ENCODE measurements at regions not wholly inside any gene's neighbourhood (a gene's known extent, or its start where the extent isn't known, plus 50 kb on each side); places are given as distances from the start of the nearest gene placed in this dataset.
"Not testable (repeated sequence)": the region's sequence is repeated elsewhere in the genome, so short reads cannot be mapped to it uniquely, and the experiment has no call there.

DNA sequence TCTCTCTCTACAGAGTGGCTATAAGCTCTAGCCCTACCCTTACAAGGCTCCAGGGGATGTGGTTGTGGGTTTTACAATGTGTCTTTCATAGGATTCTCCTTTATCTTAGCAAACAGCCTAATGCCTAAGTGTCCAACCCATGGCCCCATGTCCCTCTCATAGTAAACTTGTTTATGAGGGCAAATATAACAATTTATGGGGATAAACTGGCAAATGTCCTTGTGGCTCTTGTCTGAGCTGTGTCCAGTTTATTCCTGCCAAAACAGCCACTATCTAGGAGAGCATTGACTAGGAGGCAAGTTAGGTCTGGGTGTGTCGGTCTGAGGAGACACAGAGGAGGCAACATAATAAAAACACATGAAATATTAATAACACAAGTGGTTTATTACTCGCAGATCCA is 335.1 kb downstream of the IZUMO3 start:
- Histone ChIP-seq H3K9ac (ENCODE audit: extremely low read depth, low read length, poor library complexity, severe bottlenecking) (no peak overlapping the region), H3K27ac (ENCODE audit: low read depth, low read length) (no peak overlapping the region), H3K36me3 (ENCODE audit: control insufficient read depth, insufficient read depth, low read length) (no peaks in the 10 kb centered on the region), H3K27me3 (ENCODE audit: control insufficient read depth, insufficient read depth, low read length, poor library complexity, severe bottlenecking) (no peaks in the 10 kb centered on the region), H3K4me3 (ENCODE audit: low read length) (no peak overlapping the region), H3K9me3 (ENCODE audit: control insufficient read depth, low read length) (no peaks in the 10 kb centered on the region), H3K4me1 (ENCODE audit: control insufficient read depth, insufficient read depth, low read length) (no peaks in the 10 kb centered on the region)
- no peaks in the 10 kb centered on the region for H3K9me3 Mint-ChIP-seq
- no peak for DNase-seq
- WGBS, 2 experiments (ENCODE audit: insufficient coverage in 1 of 2, insufficient read length in 1 of 2) = 83 to 88% methylated on average over 1 of the region's 2 CpGs
- no peak overlapping the region for H3K4me3 Mint-ChIP-seq
- no peaks in the 10 kb centered on the region for H3K4me1 Mint-ChIP-seq
- TF ChIP-seq CTCF (conservative IDR thresholded peaks at IDR 0.05) = no peak
- H3K27ac Mint-ChIP-seq = no peak overlapping the region
- no peaks in the 10 kb centered on the region for H3K27me3 Mint-ChIP-seq (ENCODE audit: insufficient read depth)
- no peaks in the 10 kb centered on the region for H3K36me3 Mint-ChIP-seq (ENCODE audit: low read depth)

- H3K4me1 Mint-ChIP-seq = no peaks in the 10 kb centered on the region
- Histone ChIP-seq H3K4me3 (ENCODE audit: low read length) (no peak overlapping the region), H3K9ac (ENCODE audit: extremely low read depth, low read length, poor library complexity, severe bottlenecking) (no peak overlapping the region), H3K27ac (ENCODE audit: low read depth, low read length) (no peak overlapping the region), H3K36me3 (ENCODE audit: control insufficient read depth, insufficient read depth, low read length) (no peaks in the 10 kb centered on the region), H3K27me3 (ENCODE audit: control insufficient read depth, insufficient read depth, low read length, poor library complexity, severe bottlenecking) (no peaks in the 10 kb centered on the region), H3K9me3 (ENCODE audit: control insufficient read depth, low read length) (no peaks in the 10 kb centered on the region), H3K4me1 (ENCODE audit: control insufficient read depth, insufficient read depth, low read length) (no peaks in the 10 kb centered on the region)
- H3K27ac Mint-ChIP-seq = no peak overlapping the region
- 83 to 100% methylated on average over 1 of the region's 1 CpG for WGBS, 2 experiments (ENCODE audit: insufficient coverage in 1 of 2, insufficient read length in 1 of 2)
- H3K4me3 Mint-ChIP-seq = no peak overlapping the region
- TF ChIP-seq CTCF (conservative IDR thresholded peaks at IDR 0.05) = no peak
- no peaks in the 10 kb centered on the region for H3K36me3 Mint-ChIP-seq (ENCODE audit: low read depth)
- DNase-seq = no peak
- no peaks in the 10 kb centered on the region for H3K27me3 Mint-ChIP-seq (ENCODE audit: insufficient read depth)
- peaks cover 7% of the 10 kb centered on the region for H3K9me3 Mint-ChIP-seq
Measured at GRCh38 chr9:24189986-24190385, 355.7 kb downstream of the IZUMO3 start.

DNA sequence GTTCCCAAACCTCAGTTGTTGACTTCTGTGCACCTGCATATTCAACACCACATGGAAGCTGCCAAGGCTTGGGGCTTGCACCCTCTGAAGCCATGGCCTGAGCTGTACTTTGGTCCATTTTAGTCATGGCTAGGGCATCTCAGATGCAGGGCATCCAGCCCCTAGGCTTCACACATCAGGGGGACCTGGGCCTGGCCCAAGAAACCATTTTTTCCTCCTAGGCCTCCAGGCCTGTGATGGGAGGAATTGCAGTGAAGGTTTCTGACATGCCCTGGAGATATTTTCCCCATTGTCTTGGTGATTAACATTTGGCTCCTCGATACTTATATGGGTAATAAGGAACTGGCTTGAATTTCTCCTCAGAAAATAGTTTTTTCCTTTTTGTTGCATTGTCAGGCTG is 354.5 kb upstream of the ELAVL2 start:
- not testable (repeated sequence) for H3K27ac Mint-ChIP-seq; H3K36me3 ChIP-seq (ENCODE audit: control insufficient read depth, insufficient read depth, low read length); H3K27me3 ChIP-seq (ENCODE audit: control insufficient read depth, insufficient read depth, low read length, poor library complexity, severe bottlenecking); H3K27me3 Mint-ChIP-seq (ENCODE audit: insufficient read depth); H3K36me3 Mint-ChIP-seq (ENCODE audit: low read depth); H3K4me3 Mint-ChIP-seq; H3K4me1 ChIP-seq (ENCODE audit: control insufficient read depth, insufficient read depth, low read length); H3K9ac ChIP-seq (ENCODE audit: extremely low read depth, low read length, poor library complexity, severe bottlenecking); H3K4me3 ChIP-seq (ENCODE audit: low read length); DNase-seq; H3K4me1 Mint-ChIP-seq; H3K27ac ChIP-seq (ENCODE audit: low read depth, low read length)
- 84% methylated on average over 1 of the region's 1 CpG; no CpG with 5 or more reads in 1 of the 2 experiments for WGBS, 2 experiments (ENCODE audit: insufficient coverage in 1 of 2, insufficient read length in 1 of 2)
- H3K9me3 ChIP-seq (ENCODE audit: control insufficient read depth, low read length) = peaks cover 23% of the 10 kb centered on the region
- H3K9me3 Mint-ChIP-seq = peaks cover 63% of the 10 kb centered on the region

DNA sequence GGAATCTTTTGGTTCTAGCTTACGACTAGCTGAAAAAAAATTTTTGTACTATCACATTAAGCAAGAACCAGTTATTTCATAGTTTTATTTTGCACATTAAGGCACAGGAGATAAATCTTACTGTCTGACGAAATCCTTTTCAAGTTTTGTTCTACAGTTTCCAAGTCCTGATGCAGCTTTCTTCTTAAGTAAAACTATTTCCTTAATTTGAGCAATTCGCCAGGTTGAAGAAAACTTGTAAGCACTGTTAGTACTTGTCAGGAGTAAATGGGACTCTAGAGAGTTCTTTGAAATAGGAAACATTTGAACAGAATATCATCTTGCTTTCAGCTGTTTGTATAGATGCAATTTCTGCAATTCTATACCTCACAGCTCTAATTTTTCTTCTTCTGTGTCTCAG is 318.8 kb upstream of the ELAVL2 start:
- Histone ChIP-seq H3K9me3 (ENCODE audit: control insufficient read depth, low read length) (no peaks in the 10 kb centered on the region), H3K27ac (ENCODE audit: low read depth, low read length) (no peak overlapping the region), H3K4me3 (ENCODE audit: low read length) (no peak overlapping the region), H3K4me1 (ENCODE audit: control insufficient read depth, insufficient read depth, low read length) (no peaks in the 10 kb centered on the region), H3K9ac (ENCODE audit: extremely low read depth, low read length, poor library complexity, severe bottlenecking) (no peak overlapping the region), H3K27me3 (ENCODE audit: control insufficient read depth, insufficient read depth, low read length, poor library complexity, severe bottlenecking) (no peaks in the 10 kb centered on the region), H3K36me3 (ENCODE audit: control insufficient read depth, insufficient read depth, low read length) (no peaks in the 10 kb centered on the region)
- Mint-ChIP-seq H3K27ac (no peak overlapping the region), H3K27me3 (ENCODE audit: insufficient read depth) (no peaks in the 10 kb centered on the region), H3K4me3 (no peak overlapping the region), H3K4me1 (no peaks in the 10 kb centered on the region), H3K9me3 (no peaks in the 10 kb centered on the region), H3K36me3 (ENCODE audit: low read depth) (no peaks in the 10 kb centered on the region)
- no peak for DNase-seq
- WGBS, 2 experiments (ENCODE audit: insufficient coverage in 1 of 2, insufficient read length in 1 of 2) = 90 to 100% methylated on average over 1 to 3 of the region's 3 CpGs
- no peak for TF ChIP-seq CTCF (conservative IDR thresholded peaks at IDR 0.05)

- not testable (repeated sequence) for H3K27ac ChIP-seq (ENCODE audit: low read depth, low read length); H3K4me3 Mint-ChIP-seq; H3K9ac ChIP-seq (ENCODE audit: extremely low read depth, low read length, poor library complexity, severe bottlenecking); H3K4me3 ChIP-seq (ENCODE audit: low read length); H3K9me3 ChIP-seq (ENCODE audit: control insufficient read depth, low read length); H3K36me3 Mint-ChIP-seq (ENCODE audit: low read depth); H3K36me3 ChIP-seq (ENCODE audit: control insufficient read depth, insufficient read depth, low read length); H3K27me3 Mint-ChIP-seq (ENCODE audit: insufficient read depth); H3K27me3 ChIP-seq (ENCODE audit: control insufficient read depth, insufficient read depth, low read length, poor library complexity, severe bottlenecking); H3K4me1 Mint-ChIP-seq; H3K27ac Mint-ChIP-seq; H3K4me1 ChIP-seq (ENCODE audit: control insufficient read depth, insufficient read depth, low read length); DNase-seq
- 96 to 100% methylated on average over 3 to 29 of the region's 29 CpGs for WGBS, 2 experiments (ENCODE audit: insufficient coverage in 1 of 2, insufficient read length in 1 of 2)
- H3K9me3 Mint-ChIP-seq = peaks cover 18% of the 10 kb centered on the region
Measured at GRCh38 chr9:24135072-24135471, 309.0 kb upstream of the ELAVL2 start.
